ENCODE measurements at regions not wholly inside any gene's neighbourhood (a gene's known extent, or its start where the extent isn't known, plus 50 kb on each side); places are given as distances from the start of the nearest gene placed in this dataset.

DNA sequence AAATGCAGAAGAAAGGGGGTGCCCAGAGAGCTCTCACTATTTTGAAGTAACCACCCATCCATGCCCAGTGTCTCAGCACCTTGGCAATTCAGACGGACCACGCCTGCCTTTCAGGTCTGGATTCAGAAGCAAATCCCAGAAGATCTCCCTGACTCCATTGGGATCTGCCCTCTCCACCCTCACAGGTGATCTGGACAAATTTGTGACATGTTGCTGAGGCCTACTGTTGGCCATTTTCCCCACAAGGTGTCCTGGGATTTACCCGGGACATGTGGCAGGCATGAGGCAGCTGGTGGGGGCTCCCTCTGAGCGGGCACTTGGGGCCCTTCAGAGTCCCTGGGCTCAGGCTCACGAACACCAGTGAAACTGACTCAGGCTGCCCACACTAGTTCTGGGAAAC is 51.9 kb upstream of the IYD start:
- no peak overlapping the region for H3K9ac ChIP-seq (ENCODE audit: control insufficient read depth, extremely low read depth, insufficient read depth, low read length)
- no peak overlapping the region for H3K27ac ChIP-seq (ENCODE audit: control insufficient read depth, insufficient read depth, low read length)
- no peaks in the 10 kb centered on the region for H3K9me1 ChIP-seq (ENCODE audit: control insufficient read depth, extremely low read depth, insufficient read depth, low read length)
- FAIRE-seq, result no peak
- H3K9me3 ChIP-seq (ENCODE audit: control insufficient read depth, low read depth, low read length), result no peaks in the 10 kb centered on the region
- no peaks in the 10 kb centered on the region for H3K4me1 ChIP-seq (ENCODE audit: control insufficient read depth, extremely low read depth, insufficient read depth, low read length)
- H3K27me3 ChIP-seq (ENCODE audit: control insufficient read depth, extremely low read depth, insufficient read depth, low read length), result no peaks in the 10 kb centered on the region
- H3K79me2 ChIP-seq (ENCODE audit: control insufficient read depth, insufficient read depth, low read length), result no peaks in the 10 kb centered on the region
- no peak overlapping the region for H3K4me3 ChIP-seq (ENCODE audit: control insufficient read depth in 2 of 3, extremely low read depth in 1 of 3, insufficient read depth in 2 of 3, low read depth in 1 of 3, low read length in 3 of 3)
- H3K4me2 ChIP-seq (ENCODE audit: control insufficient read depth, extremely low read depth, insufficient read depth, low read depth, low read length), result no peak overlapping the region
- dilution Hi-C loops (cut with MboI; ENCODE audit: extremely low pct_ligation_motif_present, low sequenced_read_pairs), result no loop called here
- no peak overlapping the region for H2AFZ ChIP-seq (ENCODE audit: control insufficient read depth, low read length)
- H3K36me3 ChIP-seq (ENCODE audit: control insufficient read depth in 2 of 2, extremely low read depth in 1 of 2, insufficient read depth in 2 of 2, low read length in 2 of 2), result no peaks in the 10 kb centered on the region
- TF ChIP-seq CTCF (optimal IDR thresholded peaks at IDR 0.05 in 1 of 3, IDR thresholded peaks at IDR 0.05 in 1 of 3, conservative IDR thresholded peaks at IDR 0.05 in 1 of 3; ENCODE audit: extremely low read depth in 1 of 3, insufficient read depth in 2 of 3, low read length in 3 of 3) (no peak), EZH2 (IDR thresholded peaks at IDR 0.05; ENCODE audit: low read length) (no peak)
- DNase-seq (ENCODE audit: low read depth, low spot score), result no peak
- H4K20me1 ChIP-seq (ENCODE audit: control insufficient read depth, extremely low read depth, insufficient read depth, low read length), result no peaks in the 10 kb centered on the region
